HEK293T (cell line): ENCODE measurements at regions not wholly inside any gene's neighbourhood (a gene's known extent, or its start where the extent isn't known, plus 50 kb on each side); places are given as distances from the start of the nearest gene placed in this dataset.

ENCODE experiments used
- BHLHE40 ChIP-seq: fragments of 450-650 bp; IDR thresholded peaks from 2 replicates; pipeline ENCODE4 v1.6.1; 2016; ENCODE audit warnings: mild to moderate bottlenecking, moderate library complexity, borderline replicate concordance
- CTBP1 ChIP-seq: fragments of 450-650 bp; IDR thresholded peaks from 2 replicates; pipeline ENCODE4 v1.6.1; 2016; ENCODE audit warnings: borderline replicate concordance
- ELF4 ChIP-seq: fragments of 450-650 bp; IDR thresholded peaks from 2 replicates; pipeline ENCODE4 v1.6.1; 2017; ENCODE audit warnings: antibody characterized with exemption
- FOXA1 ChIP-seq: fragments of 450-650 bp; IDR thresholded peaks from 2 replicates; pipeline ENCODE4 v1.6.1; 2016; ENCODE audit warnings: mild to moderate bottlenecking
- FOXK2 ChIP-seq: fragments of 450-650 bp; IDR thresholded peaks from 2 replicates; pipeline ENCODE4 v1.6.1; 2016; ENCODE audit warnings: mild to moderate bottlenecking
- FOXM1 ChIP-seq: fragments of 450-650 bp; IDR thresholded peaks from 2 replicates; pipeline ENCODE4 v1.6.1; 2017; ENCODE audit warnings: mild to moderate bottlenecking, borderline replicate concordance
- LEF1 ChIP-seq: fragments of 450-650 bp; IDR thresholded peaks from 2 replicates; pipeline ENCODE4 v1.6.1; 2017; ENCODE audit warnings: mild to moderate bottlenecking, borderline replicate concordance
- NFRKB ChIP-seq: fragments of 450-650 bp; IDR thresholded peaks from 2 replicates; pipeline ENCODE4 v1.6.1; 2016; ENCODE audit warnings: mild to moderate bottlenecking, moderate library complexity
- PKNOX1 ChIP-seq: fragments of 450-650 bp; IDR thresholded peaks from 2 replicates; pipeline ENCODE4 v1.6.1; 2016
- SP1 ChIP-seq: fragments of 450-650 bp; IDR thresholded peaks from 2 replicates; pipeline ENCODE4 v1.6.1; 2017
- SUZ12 ChIP-seq: fragments of 450-650 bp; IDR thresholded peaks from 2 replicates; pipeline ENCODE4 v1.6.1; 2016; ENCODE audit warnings: mild to moderate bottlenecking
- ZNF384 ChIP-seq: fragments of 450-650 bp; IDR thresholded peaks from 2 replicates; pipeline ENCODE4 v1.6.1; 2016

- TF ChIP-seq CTBP1 = no peak
- no peak for TF ChIP-seq SUZ12
- no peak for TF ChIP-seq SP1
- TF ChIP-seq BHLHE40 = no peak
- TF ChIP-seq FOXA1 = no peak
- TF ChIP-seq FOXM1 = no peak
- no peak for TF ChIP-seq ZNF384
- TF ChIP-seq FOXK2 = no peak
- no peak for TF ChIP-seq PKNOX1
- TF ChIP-seq ELF4 = no peak
- no peak for TF ChIP-seq NFRKB
- no peak for TF ChIP-seq LEF1
Measured at GRCh38 chr4:54581807-54582206, 76.0 kb upstream of the KIT start.
